GM13976 (cell line): ENCODE measurements at regions not wholly inside any gene's neighbourhood (a gene's known extent, or its start where the extent isn't known, plus 50 kb on each side); places are given as distances from the start of the nearest gene placed in this dataset.

Experiments
- DNase-seq: peaks from one replicate; pipeline ENCODE4 v3.0.0; 2012; ENCODE audit warnings: low spot score
- CTCF ChIP-seq: IDR thresholded peaks from 2 replicates; pipeline ENCODE4 v1.5.1; 2012; ENCODE audit warnings: borderline replicate concordance, mild to moderate bottlenecking; ENCODE audit not compliant: insufficient read depth; ENCODE audit errors: extremely low read depth, missing control alignments, control extremely low read depth
- in situ Hi-C: fragments of 300-500 bp; cut with MboI; formaldehyde crosslinking; loops from one replicate; pipeline ENCODE4 v1.12.0; 2022; ENCODE audit warnings: low sequenced_read_pairs, mixed read lengths, inconsistent platforms; ENCODE audit not compliant: unreplicated experiment

DNA sequence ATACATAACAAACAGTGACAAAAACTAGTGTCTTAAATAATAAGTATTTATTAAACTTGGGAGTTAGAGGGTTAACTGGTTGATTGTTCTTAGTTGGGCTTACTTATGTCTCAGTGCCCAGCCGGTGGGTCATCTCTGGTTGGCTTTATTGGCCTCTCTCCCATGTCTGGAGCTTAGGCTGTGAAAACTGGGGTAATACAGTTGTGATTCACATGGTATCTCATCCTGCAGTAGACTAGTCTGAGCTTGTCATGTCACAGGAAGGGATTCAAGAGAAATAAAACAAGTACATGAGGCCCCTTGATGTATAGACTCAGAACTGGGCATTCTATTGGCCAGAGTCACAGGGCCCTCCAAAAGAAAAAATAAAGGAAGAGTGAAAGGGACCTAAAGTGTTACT, 466.4 kb upstream of the SMC2 start:
- no peak for TF ChIP-seq CTCF
- no peak for DNase-seq
- in situ Hi-C loops, result no loop called here

GRCh38 chr9:103649086-103649485, 445.0 kb upstream of the SMC2 start:
- no peak for DNase-seq
- in situ Hi-C loops, result no loop called here
- no peak for TF ChIP-seq CTCF

- in situ Hi-C loops, result no loop called here
- no peak for DNase-seq
- TF ChIP-seq CTCF, result no peak
Observed at GRCh38 chr9:103658156-103658555, 436.0 kb upstream of the SMC2 start.

DNA sequence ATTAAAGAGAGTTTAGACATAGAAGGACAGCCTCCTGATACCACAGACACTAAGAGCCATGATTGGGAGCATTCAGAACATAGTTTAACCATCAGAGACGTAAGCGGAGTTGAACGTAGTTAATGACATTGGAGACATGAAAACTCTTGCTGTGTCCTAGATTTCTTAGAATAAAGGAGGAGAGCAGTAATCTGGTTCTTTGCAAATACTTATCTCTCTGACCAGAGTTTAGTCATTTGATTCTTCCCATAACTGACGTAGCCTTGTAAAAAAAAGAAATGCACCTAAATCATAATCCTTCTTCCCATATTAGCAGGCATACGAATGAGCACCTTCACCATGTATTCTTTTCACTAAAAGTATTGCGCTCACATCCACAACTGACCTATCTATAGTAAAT, 433.3 kb upstream of the SMC2 start:
- in situ Hi-C loops, result no loop called here
- no peak for DNase-seq

DNA sequence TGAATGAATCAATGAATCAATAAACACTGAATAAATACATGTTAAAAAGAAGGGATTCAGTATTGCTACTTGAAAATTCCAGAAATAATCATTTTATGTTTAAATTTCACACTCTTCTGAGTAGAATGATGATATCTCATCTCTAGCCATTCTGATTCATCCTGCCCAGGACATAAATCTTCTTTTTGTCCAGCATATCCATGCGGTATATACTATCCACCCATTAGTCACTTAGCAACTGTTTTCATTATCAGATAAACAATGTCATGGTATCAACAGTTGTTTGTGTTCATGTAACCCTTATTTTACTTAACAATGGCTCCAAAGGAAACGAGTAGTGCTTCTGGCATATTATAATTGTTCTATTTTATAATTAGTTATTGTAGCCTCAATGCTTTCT, 432.4 kb upstream of the SMC2 start:
- in situ Hi-C loops, result no loop called here
- no peak for TF ChIP-seq CTCF
- DNase-seq, result no peak

More for the DNA sequence above, 433.3 kb upstream of the SMC2 start:
- no peak for TF ChIP-seq CTCF

GRCh38 chr9:103669296-103669695, 424.8 kb upstream of the SMC2 start:
- DNase-seq, result no peak
- in situ Hi-C loops, result no loop called here
- no peak for TF ChIP-seq CTCF

GRCh38 chr9:103674271-103674670, 419.8 kb upstream of the SMC2 start:
- in situ Hi-C loops, result no loop called here
- no peak for DNase-seq
- TF ChIP-seq CTCF, result no peak
